C4-2B (cell line): ENCODE measurements at regions not wholly inside any gene's neighbourhood (a gene's known extent, or its start where the extent isn't known, plus 50 kb on each side); places are given as distances from the start of the nearest gene placed in this dataset.

Experiments used
- ZFX ChIP-seq: fragments of 450-650 bp; IDR thresholded peaks from 2 replicates; pipeline ENCODE4 v1.6.1; 2017
- TF ChIP-seq, protein P1 (sequence below): fragments of 450-650 bp; conservative IDR thresholded peaks from 2 replicates; pipeline ENCODE4 v1.5.1; 2017; ENCODE audit warnings: mild to moderate bottlenecking

DNA sequence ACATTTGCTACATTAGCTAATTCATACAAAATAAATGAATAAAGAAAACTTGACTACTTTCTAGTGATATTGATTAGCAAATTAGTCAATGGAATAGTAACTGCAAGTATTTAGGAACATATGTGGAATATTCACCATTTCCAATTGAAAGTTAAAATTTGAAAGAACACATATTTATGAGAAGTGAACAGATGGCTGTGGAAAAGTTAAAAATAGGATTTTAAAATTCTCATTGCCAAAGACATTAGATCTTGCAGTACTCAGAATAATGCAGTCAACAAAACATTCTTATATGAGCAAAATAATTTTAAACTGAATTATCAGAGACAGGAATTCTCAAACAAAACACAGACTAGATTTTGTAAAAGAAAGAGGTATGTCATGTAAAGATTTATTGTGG, 613.9 kb upstream of the NOVA1 start:
- TF ChIP-seq, protein P1, sequence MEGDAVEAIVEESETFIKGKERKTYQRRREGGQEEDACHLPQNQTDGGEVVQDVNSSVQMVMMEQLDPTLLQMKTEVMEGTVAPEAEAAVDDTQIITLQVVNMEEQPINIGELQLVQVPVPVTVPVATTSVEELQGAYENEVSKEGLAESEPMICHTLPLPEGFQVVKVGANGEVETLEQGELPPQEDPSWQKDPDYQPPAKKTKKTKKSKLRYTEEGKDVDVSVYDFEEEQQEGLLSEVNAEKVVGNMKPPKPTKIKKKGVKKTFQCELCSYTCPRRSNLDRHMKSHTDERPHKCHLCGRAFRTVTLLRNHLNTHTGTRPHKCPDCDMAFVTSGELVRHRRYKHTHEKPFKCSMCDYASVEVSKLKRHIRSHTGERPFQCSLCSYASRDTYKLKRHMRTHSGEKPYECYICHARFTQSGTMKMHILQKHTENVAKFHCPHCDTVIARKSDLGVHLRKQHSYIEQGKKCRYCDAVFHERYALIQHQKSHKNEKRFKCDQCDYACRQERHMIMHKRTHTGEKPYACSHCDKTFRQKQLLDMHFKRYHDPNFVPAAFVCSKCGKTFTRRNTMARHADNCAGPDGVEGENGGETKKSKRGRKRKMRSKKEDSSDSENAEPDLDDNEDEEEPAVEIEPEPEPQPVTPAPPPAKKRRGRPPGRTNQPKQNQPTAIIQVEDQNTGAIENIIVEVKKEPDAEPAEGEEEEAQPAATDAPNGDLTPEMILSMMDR = no peak
- TF ChIP-seq ZFX = no peak
